IMR-90 (cell line): ENCODE measurements at regions not wholly inside any gene's neighbourhood (a gene's known extent, or its start where the extent isn't known, plus 50 kb on each side); places are given as distances from the start of the nearest gene placed in this dataset.

ENCODE experiments used
- ATAC-seq: fragments of 200-7000 bp; cut with Tn5 transposase; 2 replicates; pipeline ENCODE4 v1.9.1; 2020; ENCODE audit warnings: low read depth, mild to moderate bottlenecking, moderate library complexity
- BruUV-seq: library from RNA; stranded (reverse); fragments of 400-500 nt; replicated peaks from 2 replicates; lab custom pipeline; 2021; lab: Mats Ljungman, UMichigan
- CTCF ChIA-PET: fragments of 300-600 bp; formaldehyde crosslinking; extraction: SDS; loops from one replicate; lab custom pipeline; 2021; ENCODE audit warnings: antibody characterized with exemption; lab: Yijun Ruan, JAX
- POLR2A ChIA-PET: fragments of 300-600 bp; sonication (Branson Sonifier 250); formaldehyde crosslinking; loops from one replicate; lab custom pipeline; 2022; ENCODE audit warnings: antibody characterized with exemption; ENCODE audit not compliant: unreplicated experiment; lab: Charles Lee
- DNase-seq: peaks from one replicate; pipeline ENCODE4 v3.0.0; 2013
- H2AFZ ChIP-seq: replicated peaks from 2 replicates; pipeline ENCODE3; 2013; ENCODE audit warnings: low read length, mild to moderate bottlenecking; ENCODE audit not compliant: poor library complexity
- H2AK5ac ChIP-seq: 2 replicates; pipeline ENCODE4 v1.6.1; 2013; ENCODE audit warnings: low read depth, low read length, inconsistent platforms
- H2AK9ac ChIP-seq: replicated peaks from 2 replicates; pipeline ENCODE3; 2013; ENCODE audit warnings: mild to moderate bottlenecking, low read depth, low read length, moderate library complexity; ENCODE audit not compliant: poor library complexity
- H2BK120ac ChIP-seq: 2 replicates; pipeline ENCODE4 v1.6.1; 2013; ENCODE audit warnings: low read depth, low read length, inconsistent platforms
- H2BK15ac ChIP-seq: 3 replicates; pipeline ENCODE4 v1.6.1; 2013; ENCODE audit warnings: low read depth, low read length, inconsistent platforms
- H2BK20ac ChIP-seq: 2 replicates; pipeline ENCODE4 v1.6.1; 2013; ENCODE audit warnings: low read depth, mild to moderate bottlenecking, inconsistent platforms, low read length, moderate library complexity
- H2BK5ac ChIP-seq: 2 replicates; pipeline ENCODE4 v1.6.1; 2013; ENCODE audit warnings: mild to moderate bottlenecking, low read depth, low read length, inconsistent platforms; ENCODE audit not compliant: poor library complexity, severe bottlenecking
- H3K14ac ChIP-seq: replicated peaks from 2 replicates; pipeline ENCODE4 v1.6.1; 2013; ENCODE audit warnings: low read depth, low read length, inconsistent platforms
- H3K18ac ChIP-seq: 2 replicates; pipeline ENCODE4 v1.6.1; 2013; ENCODE audit warnings: low read depth, low read length, control low read depth
- H3K23ac ChIP-seq: 2 replicates; pipeline ENCODE4 v1.6.1; 2013; ENCODE audit warnings: low read depth, low read length, inconsistent platforms
- H3K27ac ChIP-seq: 2 replicates; pipeline ENCODE4 v1.5.1; 2013; ENCODE audit warnings: mild to moderate bottlenecking, control low read depth, low read length; ENCODE audit not compliant: insufficient read depth
- H3K27me3 ChIP-seq: 2 replicates; pipeline ENCODE4 v1.6.1; 2013; ENCODE audit warnings: low read length; ENCODE audit not compliant: control insufficient read depth, insufficient read depth
- H3K36me3 ChIP-seq: 2 replicates; pipeline ENCODE4 v1.6.1; 2013; ENCODE audit warnings: low read length, mixed read lengths; ENCODE audit not compliant: control insufficient read depth, insufficient read depth
- H3K4ac ChIP-seq: 2 replicates; pipeline ENCODE4 v1.6.1; 2013; ENCODE audit warnings: low read depth, low read length, inconsistent platforms
- H3K4me1 ChIP-seq: 2 replicates; pipeline ENCODE4 v1.6.1; 2013; ENCODE audit warnings: low read length, mixed read lengths; ENCODE audit not compliant: control insufficient read depth, insufficient read depth
- H3K4me2 ChIP-seq: 2 replicates; pipeline ENCODE4 v1.6.1; 2013; ENCODE audit warnings: low read depth, mild to moderate bottlenecking, control low read depth, low read length, moderate library complexity
- H3K4me3 ChIP-seq: 2 replicates; pipeline ENCODE4 v1.5.1; 2013; ENCODE audit warnings: low read depth, mild to moderate bottlenecking, control low read depth, low read length, moderate library complexity; ENCODE audit not compliant: insufficient read depth
- H3K56ac ChIP-seq: 2 replicates; pipeline ENCODE4 v1.6.1; 2013; ENCODE audit warnings: low read length, inconsistent platforms; ENCODE audit not compliant: insufficient read depth; ENCODE audit errors: extremely low read depth
- H3K79me1 ChIP-seq, 2 experiments: 2 replicates each; pipeline ENCODE4 v1.6.1; 2013; ENCODE audit warnings: low read length in 2 of 2, inconsistent platforms in 1 of 2, low read depth in 1 of 2
- H3K9ac ChIP-seq: 2 replicates; pipeline ENCODE4 v1.6.1; 2013; ENCODE audit warnings: low read depth, low read length, control low read depth
- H3K9me1 ChIP-seq: 2 replicates; pipeline ENCODE4 v1.6.1; 2013; ENCODE audit warnings: low read length, inconsistent platforms; ENCODE audit not compliant: insufficient read depth
- H3K9me3 ChIP-seq: 2 replicates; pipeline ENCODE4 v1.6.1; 2013; ENCODE audit warnings: low read length; ENCODE audit not compliant: control insufficient read depth, insufficient read depth
- H4K20me1 ChIP-seq: 2 replicates; pipeline ENCODE4 v1.6.1; 2013; ENCODE audit warnings: low read length, inconsistent platforms; ENCODE audit not compliant: insufficient read depth
- H4K5ac ChIP-seq: 2 replicates; pipeline ENCODE4 v1.6.1; 2013; ENCODE audit warnings: mild to moderate bottlenecking, low read depth, low read length, control low read depth
- H4K8ac ChIP-seq, 2 experiments: 2 replicates each; pipeline ENCODE4 v1.6.1; 2013; ENCODE audit warnings: low read depth in 2 of 2, low read length in 2 of 2, control low read depth in 1 of 2, inconsistent platforms in 1 of 2
- H4K91ac ChIP-seq: 2 replicates; pipeline ENCODE4 v1.6.1; 2013; ENCODE audit warnings: low read depth, low read length, inconsistent platforms; ENCODE audit not compliant: insufficient read depth
- BHLHE40 ChIP-seq: fragments of 150-350 bp; IDR thresholded peaks from 2 replicates; pipeline ENCODE4 v1.6.1; 2016; ENCODE audit warnings: mild to moderate bottlenecking, low read depth, low read length
- CHD1 ChIP-seq: IDR thresholded peaks from 2 replicates; pipeline ENCODE4 v1.6.1; 2012; ENCODE audit warnings: low read depth, low read length, improper control_type of control experiment
- FOS ChIP-seq: fragments of 150-350 bp; IDR thresholded peaks from 2 replicates; pipeline ENCODE4 v1.6.1; 2016; ENCODE audit warnings: low read depth, low read length
- WGBS, 2 experiments: methylation state at CpG; one replicate each; pipeline versions ENCODE4 v1.1.5 to v1.1.7; 2013; ENCODE audit warnings: missing lambda C conversion rate in 2 of 2; ENCODE audit not compliant: insufficient read length in 1 of 2; ENCODE audit errors: extremely low coverage in 2 of 2; 5-methylcytosine and 5-hydroxymethylcytosine counted together
- dilution Hi-C: fragments of 300-500 bp; cut with HindIII; formaldehyde crosslinking; loops from one replicate; pipeline ENCODE4 v1.14.3; 2018; ENCODE audit warnings: low sequenced_read_pairs; ENCODE audit not compliant: unreplicated experiment
- in situ Hi-C: fragments of 300-500 bp; cut with MboI; formaldehyde crosslinking; loops from 3 replicates; pipeline ENCODE4 v1.14.3; 2019; ENCODE audit warnings: low sequenced_read_pairs, inconsistent platforms, mixed read lengths
- intact Hi-C: fragments of 100-400 bp; cut with micrococcal nuclease; formaldehyde crosslinking; loops from 2 replicates; pipeline ENCODE4 v1.10.0; 2022
- TF ChIP-seq, protein P1 (sequence below): fragments of 150-350 bp; IDR thresholded peaks from 2 replicates; pipeline ENCODE4 v1.6.1; 2017; ENCODE audit warnings: mild to moderate bottlenecking, antibody characterized with exemption, low read length, low read depth

DNA sequence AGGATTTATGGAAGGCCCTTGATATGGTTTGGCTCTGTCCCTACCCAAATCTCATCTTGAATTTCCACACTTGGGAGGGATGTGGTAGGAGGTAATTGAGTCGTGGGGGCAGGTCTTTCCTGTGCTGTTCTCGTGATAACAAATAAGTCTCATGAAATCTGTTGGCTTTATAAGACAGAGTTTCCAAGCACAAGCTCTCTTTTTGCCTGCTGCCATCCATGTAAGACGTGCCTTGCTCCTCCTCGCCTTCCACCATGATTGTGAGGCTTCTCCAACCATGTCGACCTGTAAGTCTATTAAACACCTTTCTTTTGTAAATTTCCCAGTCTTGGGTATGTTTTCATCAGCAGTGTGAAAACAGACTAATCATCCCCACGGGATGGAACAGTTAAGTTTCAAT, 557.2 kb upstream of the ISX start:
- in situ Hi-C loops = no loop called here
- no peak for DNase-seq
- Histone ChIP-seq H2AFZ (no peak overlapping the region), H3K4ac (no peak overlapping the region), H3K18ac (no peak overlapping the region), H3K4me2 (no peak overlapping the region), H3K27me3 (no peaks in the 10 kb centered on the region), H3K4me1 (no peaks in the 10 kb centered on the region), H2AK5ac (no peak overlapping the region), H3K36me3 (no peaks in the 10 kb centered on the region), H4K91ac (no peak overlapping the region), H3K14ac (no peak overlapping the region), H3K23ac (no peak overlapping the region), H4K5ac (no peak overlapping the region), H3K56ac (no peak overlapping the region), H3K27ac (no peak overlapping the region), H4K8ac (no peak overlapping the region), H3K9me3 (peaks cover 16% of the 10 kb centered on the region), H2AK9ac (no peak overlapping the region), H3K4me3 (no peak overlapping the region), H2BK20ac (no peak overlapping the region), H3K79me1 (no peaks in the 10 kb centered on the region), H2BK15ac (no peak overlapping the region), H3K9me1 (no peaks in the 10 kb centered on the region), H2BK120ac (no peak overlapping the region), H4K20me1 (no peaks in the 10 kb centered on the region), H3K9ac (no peak overlapping the region), H2BK5ac (no peak overlapping the region)
- POLR2A ChIA-PET = no interaction called here
- BruUV-seq = no TSS peak
- intact Hi-C loops = no loop called here
- dilution Hi-C loops = no loop called here
- WGBS, 2 experiments = 24% methylated on average over 4 of the region's 6 CpGs; no CpG with 5 or more reads in 1 of the 2 experiments
- CTCF ChIA-PET = no interaction called here
- no peak for ATAC-seq
- TF ChIP-seq, protein P1, sequence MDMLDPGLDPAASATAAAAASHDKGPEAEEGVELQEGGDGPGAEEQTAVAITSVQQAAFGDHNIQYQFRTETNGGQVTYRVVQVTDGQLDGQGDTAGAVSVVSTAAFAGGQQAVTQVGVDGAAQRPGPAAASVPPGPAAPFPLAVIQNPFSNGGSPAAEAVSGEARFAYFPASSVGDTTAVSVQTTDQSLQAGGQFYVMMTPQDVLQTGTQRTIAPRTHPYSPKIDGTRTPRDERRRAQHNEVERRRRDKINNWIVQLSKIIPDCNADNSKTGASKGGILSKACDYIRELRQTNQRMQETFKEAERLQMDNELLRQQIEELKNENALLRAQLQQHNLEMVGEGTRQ = no peak
- TF ChIP-seq BHLHE40 (no peak), CHD1 (no peak), FOS (no peak)
